ENCODE measurements at regions not wholly inside any gene's neighbourhood (a gene's known extent, or its start where the extent isn't known, plus 50 kb on each side); places are given as distances from the start of the nearest gene placed in this dataset.

- no peak overlapping the region for H3K27ac ChIP-seq (ENCODE audit: low read depth in 2 of 2, low read length in 2 of 2)
- H3K4me1 ChIP-seq (ENCODE audit: control insufficient read depth in 2 of 3, insufficient read depth in 2 of 3, low read depth in 1 of 3, low read length in 3 of 3), result peaks cover 0 to 3% (median 0%) of the 10 kb centered on the region in 3 donors
- no peaks in the 10 kb centered on the region for H3K36me3 ChIP-seq (ENCODE audit: control insufficient read depth in 2 of 3, insufficient read depth in 3 of 3, low read length in 3 of 3)
- intact Hi-C loops (cut with DNase I), result no loop called here
- no peaks in the 10 kb centered on the region for H3K27me3 ChIP-seq (ENCODE audit: control insufficient read depth, insufficient read depth, low read length)
- TF ChIP-seq, protein P1, sequence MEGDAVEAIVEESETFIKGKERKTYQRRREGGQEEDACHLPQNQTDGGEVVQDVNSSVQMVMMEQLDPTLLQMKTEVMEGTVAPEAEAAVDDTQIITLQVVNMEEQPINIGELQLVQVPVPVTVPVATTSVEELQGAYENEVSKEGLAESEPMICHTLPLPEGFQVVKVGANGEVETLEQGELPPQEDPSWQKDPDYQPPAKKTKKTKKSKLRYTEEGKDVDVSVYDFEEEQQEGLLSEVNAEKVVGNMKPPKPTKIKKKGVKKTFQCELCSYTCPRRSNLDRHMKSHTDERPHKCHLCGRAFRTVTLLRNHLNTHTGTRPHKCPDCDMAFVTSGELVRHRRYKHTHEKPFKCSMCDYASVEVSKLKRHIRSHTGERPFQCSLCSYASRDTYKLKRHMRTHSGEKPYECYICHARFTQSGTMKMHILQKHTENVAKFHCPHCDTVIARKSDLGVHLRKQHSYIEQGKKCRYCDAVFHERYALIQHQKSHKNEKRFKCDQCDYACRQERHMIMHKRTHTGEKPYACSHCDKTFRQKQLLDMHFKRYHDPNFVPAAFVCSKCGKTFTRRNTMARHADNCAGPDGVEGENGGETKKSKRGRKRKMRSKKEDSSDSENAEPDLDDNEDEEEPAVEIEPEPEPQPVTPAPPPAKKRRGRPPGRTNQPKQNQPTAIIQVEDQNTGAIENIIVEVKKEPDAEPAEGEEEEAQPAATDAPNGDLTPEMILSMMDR (IDR thresholded peaks at IDR 0.05; ENCODE audit: borderline replicate concordance, extremely low read depth, insufficient read depth), result no peak
- FAIRE-seq (no peak), DNase-seq (no peak)
- H3K9ac ChIP-seq (ENCODE audit: low read length in 3 of 3), result no peak overlapping the region
- H3K9me3 ChIP-seq (ENCODE audit: control insufficient read depth in 2 of 3, insufficient read depth in 1 of 3, low read length in 3 of 3), result no peaks in the 10 kb centered on the region
- no peak overlapping the region for H3K4me3 ChIP-seq (ENCODE audit: low read length in 3 of 3)
Measured at GRCh38 chr6:23532227-23532626, 593.8 kb upstream of the NRSN1 start.

DNA sequence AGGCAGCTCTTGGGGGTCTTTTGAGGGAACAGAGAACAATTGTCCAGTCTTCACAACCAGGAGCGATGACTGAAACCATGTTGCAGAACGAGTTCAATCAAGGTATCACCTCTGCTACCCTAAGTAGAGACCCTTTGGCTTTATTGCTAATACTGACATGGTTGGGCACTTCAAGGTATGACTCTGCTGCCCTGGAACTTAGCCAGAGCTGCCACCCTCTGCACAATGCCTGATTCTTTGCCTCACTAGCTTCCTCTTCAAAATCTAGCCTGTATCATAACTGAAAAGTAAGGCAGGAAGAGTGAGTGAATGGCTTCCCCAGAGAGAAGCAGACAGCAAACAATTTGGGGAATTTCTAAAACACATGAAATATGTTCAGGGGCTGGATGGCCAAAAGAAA is 592.7 kb upstream of the NRSN1 start:
- intact Hi-C loops (cut with DNase I), result no loop called here
- TF ChIP-seq, protein P1 (IDR thresholded peaks at IDR 0.05; ENCODE audit: borderline replicate concordance, extremely low read depth, insufficient read depth), result no peak
- no peak overlapping the region for H3K9ac ChIP-seq (ENCODE audit: low read length in 3 of 3)
- no peak for FAIRE-seq
- H3K36me3 ChIP-seq (ENCODE audit: control insufficient read depth in 2 of 3, insufficient read depth in 3 of 3, low read length in 3 of 3), result no peaks in the 10 kb centered on the region
- H3K27ac ChIP-seq (ENCODE audit: low read depth in 2 of 2, low read length in 2 of 2), result no peak overlapping the region
- peaks cover 0 to 3% (median 0%) of the 10 kb centered on the region in 3 donors for H3K4me1 ChIP-seq (ENCODE audit: control insufficient read depth in 2 of 3, insufficient read depth in 2 of 3, low read depth in 1 of 3, low read length in 3 of 3)
- H3K9me3 ChIP-seq (ENCODE audit: control insufficient read depth in 2 of 3, insufficient read depth in 1 of 3, low read length in 3 of 3), result no peaks in the 10 kb centered on the region
- no peak overlapping the region for H3K4me3 ChIP-seq (ENCODE audit: low read length in 3 of 3)
- DNase-seq, result no peak
- no peaks in the 10 kb centered on the region for H3K27me3 ChIP-seq (ENCODE audit: control insufficient read depth, insufficient read depth, low read length)

DNA sequence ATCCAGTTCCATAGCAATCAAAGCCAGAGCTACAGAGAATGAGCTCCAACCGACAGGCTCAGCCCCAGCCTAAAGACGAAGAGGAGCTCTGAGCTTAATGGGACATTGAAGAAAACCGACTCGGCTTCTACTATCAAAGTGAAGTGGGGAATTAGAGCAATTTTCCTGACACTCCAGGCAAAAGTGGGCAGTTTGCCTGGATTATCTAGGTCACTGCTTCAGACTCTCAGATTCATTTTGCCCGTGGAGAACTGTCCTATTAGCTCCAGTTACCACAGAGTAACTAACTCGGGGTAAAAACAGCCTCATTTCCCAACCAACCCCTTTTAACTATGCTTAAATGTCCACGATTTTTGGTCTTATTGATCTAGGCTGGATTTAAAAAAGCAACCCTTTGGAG is 592.1 kb upstream of the NRSN1 start:
- Histone ChIP-seq H3K27ac (ENCODE audit: low read depth in 2 of 2, low read length in 2 of 2) (peak overlapping the region in 1 of 2 donors; percentile 47), H3K9ac (ENCODE audit: low read length in 3 of 3) (no peak overlapping the region), H3K4me1 (ENCODE audit: control insufficient read depth in 2 of 3, insufficient read depth in 2 of 3, low read depth in 1 of 3, low read length in 3 of 3) (peaks cover 0 to 3% (median 0%) of the 10 kb centered on the region in 3 donors), H3K27me3 (ENCODE audit: control insufficient read depth, insufficient read depth, low read length) (no peaks in the 10 kb centered on the region), H3K9me3 (ENCODE audit: control insufficient read depth in 2 of 3, insufficient read depth in 1 of 3, low read length in 3 of 3) (no peaks in the 10 kb centered on the region), H3K4me3 (ENCODE audit: low read length in 3 of 3) (no peak overlapping the region), H3K36me3 (ENCODE audit: control insufficient read depth in 2 of 3, insufficient read depth in 3 of 3, low read length in 3 of 3) (no peaks in the 10 kb centered on the region)
- no peak for FAIRE-seq
- TF ChIP-seq, protein P1 (IDR thresholded peaks at IDR 0.05; ENCODE audit: borderline replicate concordance, extremely low read depth, insufficient read depth), result no peak
- intact Hi-C loops (cut with DNase I), result no loop called here
- DNase-seq, result no peak

DNA sequence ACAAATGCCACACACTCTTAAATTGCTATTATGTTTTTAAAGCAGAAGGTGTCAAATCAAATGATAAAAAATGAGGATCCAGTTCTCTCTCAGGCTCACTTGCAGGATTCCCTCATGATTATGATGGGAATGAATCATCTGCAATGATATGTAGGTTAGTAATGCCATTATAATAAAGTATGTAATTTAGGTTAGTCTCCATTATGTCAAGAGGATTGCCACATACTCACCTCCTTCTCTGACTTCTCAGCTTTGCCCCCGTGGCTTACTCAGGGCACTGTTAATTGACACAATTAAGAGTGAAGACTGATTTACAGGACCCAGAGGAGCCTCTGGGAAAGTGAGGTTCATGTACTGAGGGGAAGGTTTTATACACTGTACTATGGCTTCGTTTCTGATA is 591.7 kb upstream of the NRSN1 start:
- no peaks in the 10 kb centered on the region for H3K9me3 ChIP-seq (ENCODE audit: control insufficient read depth in 2 of 3, insufficient read depth in 1 of 3, low read length in 3 of 3)
- intact Hi-C loops (cut with DNase I), result no loop called here
- no peaks in the 10 kb centered on the region for H3K36me3 ChIP-seq (ENCODE audit: control insufficient read depth in 2 of 3, insufficient read depth in 3 of 3, low read length in 3 of 3)
- TF ChIP-seq, protein P1 (IDR thresholded peaks at IDR 0.05; ENCODE audit: borderline replicate concordance, extremely low read depth, insufficient read depth), result no peak
- no peaks in the 10 kb centered on the region for H3K27me3 ChIP-seq (ENCODE audit: control insufficient read depth, insufficient read depth, low read length)
- FAIRE-seq, result no peak
- H3K4me3 ChIP-seq (ENCODE audit: low read length in 3 of 3), result no peak overlapping the region
- peaks cover 0 to 3% (median 0%) of the 10 kb centered on the region in 3 donors for H3K4me1 ChIP-seq (ENCODE audit: control insufficient read depth in 2 of 3, insufficient read depth in 2 of 3, low read depth in 1 of 3, low read length in 3 of 3)
- no peak overlapping the region for H3K9ac ChIP-seq (ENCODE audit: low read length in 3 of 3)
- no peak for DNase-seq
- H3K27ac ChIP-seq (ENCODE audit: low read depth in 2 of 2, low read length in 2 of 2), result peak overlapping the region in 1 of 2 donors; percentile 47
